A549 (cell line): ENCODE measurements at regions not wholly inside any gene's neighbourhood (a gene's known extent, or its start where the extent isn't known, plus 50 kb on each side); places are given as distances from the start of the nearest gene placed in this dataset.

Experiments
- ATAC-seq, 2 experiments: fragments of 200-7000 bp in 1 of 2; fragments of >200 bp in 1 of 2; cut with Nextera tagmentation in 1 of 2; cut with Tn5 transposase in 1 of 2; 3 replicates each; pipeline versions ENCODE4 v1.8.0 to v1.9.1; 2018 to 2020; ENCODE audit warnings: mild to moderate bottlenecking in 1 of 2, moderate library complexity in 1 of 2
- CTCF ChIA-PET: fragments of 300-600 bp; sonication (Branson Sonifier 250); formaldehyde crosslinking; extraction: SDS; loops from one replicate; lab custom pipeline; 2021; ENCODE audit warnings: antibody characterized with exemption, inconsistent platforms; lab: Yijun Ruan, JAX
- POLR2A ChIA-PET: fragments of 350-600 bp; formaldehyde crosslinking; extraction: SDS; loops from one replicate; lab custom pipeline; 2021; ENCODE audit warnings: antibody characterized with exemption, inconsistent platforms; lab: Yijun Ruan, JAX
- DNase-seq, 2 experiments: peaks; one replicate each; pipeline versions ENCODE4 v3.0.0 to v3.0.0-alpha.2; 2011 to 2016; ENCODE audit warnings: low read depth in 1 of 2, low spot score in 1 of 2
- FAIRE-seq: peaks from 2 replicates; lab custom pipeline; 2011; peaks lifted over from hg19 to GRCh38; lab: Jason Lieb, UNC
- H3K27ac ChIP-seq, 2 experiments: fragments of >200 bp; sonication (Bioruptor Twin); formaldehyde crosslinking; 3 replicates each; pipeline ENCODE4 v1.5.1; 2016 to 2017
- H3K4me1 ChIP-seq: fragments of >200 bp; sonication (Bioruptor Twin); formaldehyde crosslinking; 3 replicates; pipeline ENCODE4 v1.6.1; 2016
- H3K4me2 ChIP-seq: fragments of >200 bp; sonication (Bioruptor Twin); formaldehyde crosslinking; 3 replicates; pipeline ENCODE4 v1.6.1; 2016
- H3K4me3 ChIP-seq: fragments of >200 bp; sonication (Bioruptor Twin); formaldehyde crosslinking; 3 replicates; pipeline ENCODE4 v1.5.1; 2016
- H3K9me3 ChIP-seq: fragments of >200 bp; sonication (Bioruptor Twin); formaldehyde crosslinking; 3 replicates; pipeline ENCODE4 v1.6.1; 2016
- BCL3 ChIP-seq: fragments of >200 bp; sonication (Bioruptor Twin); formaldehyde crosslinking; IDR thresholded peaks from 3 replicates; pipeline ENCODE4 v1.6.1; 2016
- BHLHE40 ChIP-seq: IDR thresholded peaks from 2 replicates; pipeline ENCODE4 v1.6.1; 2012; ENCODE audit warnings: low read depth, low read length, inconsistent platforms
- CBX8 ChIP-seq: fragments of 200-600 bp; sonication (generic); IDR thresholded peaks from 2 replicates; pipeline ENCODE4 v1.6.1; 2016
- CEBPB ChIP-seq, 2 experiments: fragments of >200 bp in 1 of 2; sonication (Bioruptor Twin) in 1 of 2; formaldehyde crosslinking in 1 of 2; IDR thresholded peaks; 2 replicates each; pipeline ENCODE4 v1.6.1; 2012 to 2016
- EP300 ChIP-seq, 2 experiments: fragments of >200 bp; sonication (Bioruptor Twin); formaldehyde crosslinking; IDR thresholded peaks; 2 replicates in 1 of 2; 3 replicates in 1 of 2; pipeline ENCODE4 v1.6.1; 2016 to 2017
- ESRRA ChIP-seq: fragments of 150-350 bp; IDR thresholded peaks from 2 replicates; pipeline ENCODE4 v1.6.1; 2014; ENCODE audit warnings: mild to moderate bottlenecking, low read length, borderline replicate concordance
- FOSL2 ChIP-seq, 2 experiments: fragments of 450-650 bp in 1 of 2; fragments of >200 bp in 1 of 2; sonication (Bioruptor Twin) in 1 of 2; formaldehyde crosslinking; IDR thresholded peaks; 2 replicates each; pipeline versions ENCODE4 v1.5.0 to v1.6.1; 2016 to 2020; ENCODE audit warnings: mild to moderate bottlenecking in 1 of 2, moderate library complexity in 1 of 2
- GATA3 ChIP-seq: IDR thresholded peaks from 2 replicates; pipeline ENCODE4 v1.6.1; 2012; ENCODE audit warnings: borderline replicate concordance
- HDAC2 ChIP-seq: fragments of 200-600 bp; sonication (generic); IDR thresholded peaks from 2 replicates; pipeline ENCODE4 v1.6.1; 2016
- HOXB13 ChIP-seq: fragments of 250-450 bp; sonication (Bioruptor Pico); IDR thresholded peaks from 2 replicates; pipeline ENCODE4 v1.5.0; 2020; ENCODE audit warnings: low read depth, mild to moderate bottlenecking, moderate library complexity
- KDM5A ChIP-seq: fragments of 200-600 bp; sonication (generic); IDR thresholded peaks from 2 replicates; pipeline ENCODE4 v1.6.1; 2016; ENCODE audit warnings: antibody characterized with exemption, mild to moderate bottlenecking
- MAFK ChIP-seq: fragments of 450-650 bp; IDR thresholded peaks from 2 replicates; pipeline ENCODE4 v1.6.1; 2014; ENCODE audit not compliant: partially characterized antibody
- MAX ChIP-seq: IDR thresholded peaks from 2 replicates; pipeline ENCODE4 v1.6.1; 2012
- MAZ ChIP-seq: fragments of 150-350 bp; IDR thresholded peaks from 2 replicates; pipeline ENCODE4 v1.6.1; 2014; ENCODE audit warnings: antibody characterized with exemption, low read depth, low read length, borderline replicate concordance
- PHF8 ChIP-seq: fragments of 200-600 bp; sonication (generic); IDR thresholded peaks from 2 replicates; pipeline ENCODE4 v1.6.1; 2016; ENCODE audit warnings: low read depth, mild to moderate bottlenecking, antibody characterized with exemption, moderate library complexity, borderline replicate concordance
- POLR2A ChIP-seq: IDR thresholded peaks from 2 replicates; pipeline ENCODE4 v1.6.1; 2012; ENCODE audit warnings: mild to moderate bottlenecking, low read length
- POLR2AphosphoS2 ChIP-seq: conservative IDR thresholded peaks from 2 replicates; pipeline ENCODE4 v1.6.1; 2012; ENCODE audit warnings: low read length, improper control_type of control experiment, inconsistent platforms
- REST ChIP-seq: fragments of 200-600 bp; sonication (generic); IDR thresholded peaks from 2 replicates; pipeline ENCODE4 v1.6.1; 2016; ENCODE audit warnings: antibody characterized with exemption, mild to moderate bottlenecking, moderate library complexity
- RFX5 ChIP-seq: fragments of 450-650 bp; IDR thresholded peaks from 2 replicates; pipeline ENCODE4 v1.7.1; 2014; ENCODE audit warnings: antibody characterized with exemption, mild to moderate bottlenecking, moderate library complexity
- RNF2 ChIP-seq: fragments of 200-600 bp; sonication (generic); IDR thresholded peaks from 2 replicates; pipeline ENCODE4 v1.6.1; 2016; ENCODE audit warnings: low read depth, mild to moderate bottlenecking, antibody characterized with exemption, moderate library complexity, borderline replicate concordance
- SMC3 ChIP-seq: fragments of >200 bp; sonication (Bioruptor Twin); formaldehyde crosslinking; IDR thresholded peaks from 3 replicates; pipeline ENCODE4 v1.6.1; 2018; ENCODE audit warnings: inconsistent platforms
- ZFP36 ChIP-seq: fragments of 450-650 bp; IDR thresholded peaks from 2 replicates; pipeline ENCODE4 v1.6.1; 2014; ENCODE audit warnings: borderline replicate concordance; ENCODE audit not compliant: partially characterized antibody
- WGBS: methylation state at CpG from one replicate; pipeline ENCODE4 v1.1.6; 2017; ENCODE audit errors: missing lambda C conversion rate; 5-methylcytosine and 5-hydroxymethylcytosine counted together

- 83% methylated on average over 2 of the region's 2 CpGs for WGBS
- DNase-seq, result no peak
- FAIRE-seq, result no peak
- H3K4me3 ChIP-seq, result no peak overlapping the region
- TF ChIP-seq CBX8 (no peak), HDAC2 (no peak), FOSL2 (IDR thresholded peaks at IDR 0.05) (no peak), FOSL2 (CRISPR knock-in tag; IDR thresholded peaks at IDR 0.05) (no peak)
- no peak for ATAC-seq
- ChIA-PET POLR2A (no interaction called here), CTCF (interaction anchor here (0.7 kb wide), 1 partner anchor 57 kb away, joined by 3 read pairs; no protein-coding TSS in a partner anchor)
- no peak overlapping the region for H3K27ac ChIP-seq
- no peak overlapping the region for H3K4me2 ChIP-seq
- peaks cover 9% of the 10 kb centered on the region; the same call in 1 of the 3 replicates for H3K4me1 ChIP-seq
- H3K9me3 ChIP-seq, result no peaks in the 10 kb centered on the region
Measured at GRCh38 chr14:28677381-28677780, 89.2 kb upstream of the FOXG1 start.

- FAIRE-seq (peak; percentile 63), DNase-seq (peak in 1 of 2 experiments; percentile 1)
- no peak overlapping the region for H3K4me3 ChIP-seq
- CTCF ChIA-PET, result no interaction called here
- TF ChIP-seq ESRRA, result no peak
- TF ChIP-seq ZFP36, result no peak
- no peak for TF ChIP-seq RFX5
- no peak for TF ChIP-seq HOXB13
- TF ChIP-seq SMC3, result no peak
- TF ChIP-seq POLR2A, result no peak
- TF ChIP-seq BCL3, result no peak
- no peak for TF ChIP-seq KDM5A
- no peak for TF ChIP-seq RNF2
- TF ChIP-seq CEBPB (IDR thresholded peaks at IDR 0.05), result no peak
- TF ChIP-seq CBX8, result no peak
- TF ChIP-seq PHF8, result no peak
- no peak for TF ChIP-seq BHLHE40
- TF ChIP-seq MAFK, result no peak
- no peak for TF ChIP-seq REST
- no peak for TF ChIP-seq GATA3
- TF ChIP-seq POLR2AphosphoS2, result no peak
- TF ChIP-seq MAX, result no peak
- TF ChIP-seq, all 56 proteins: peak for 0
- 0 out of 3 replicates have a peak overlapping the region, but pooled peaks have one; percentile 9 for H3K4me2 ChIP-seq
- ATAC-seq, result no peak
- POLR2A ChIA-PET, result no interaction called here
- no peak overlapping the region for H3K27ac ChIP-seq
- H3K9me3 ChIP-seq, result no peaks in the 10 kb centered on the region
- 1% methylated on average over 2 of the region's 2 CpGs for WGBS
- peaks cover 9% of the 10 kb centered on the region; the same call in 1 of the 3 replicates for H3K4me1 ChIP-seq
Measured at GRCh38 chr14:28678887-28679286, 87.7 kb upstream of the FOXG1 start.

GRCh38 chr14:28681681-28682080, 84.9 kb upstream of the FOXG1 start:
- CTCF ChIA-PET, result no interaction called here
- H3K4me2 ChIP-seq, result no peak overlapping the region
- no peak for TF ChIP-seq ZFP36
- no peak for TF ChIP-seq CBX8
- TF ChIP-seq ESRRA, result no peak
- TF ChIP-seq EP300 (IDR thresholded peaks at IDR 0.05), result no peak
- TF ChIP-seq MAZ, result no peak
- TF ChIP-seq, all 56 proteins: peak for 0
- ATAC-seq, result no peak
- Histone ChIP-seq H3K4me3 (no peak overlapping the region), H3K27ac (no peak overlapping the region), H3K9me3 (no peaks in the 10 kb centered on the region), H3K4me1 (peaks cover 8% of the 10 kb centered on the region; the same call in 1 of the 3 replicates)
- WGBS, result 50% methylated on average over 4 of the region's 4 CpGs
- POLR2A ChIA-PET, result no interaction called here
- no peak for FAIRE-seq
- DNase-seq, result no peak
